Stimulated activated CD4-positive, alpha-beta T cell treated with anti-CD3 and anti-CD28 coated beads, TNF-alpha, amount 100 ng/mL, for 1 hour (primary cell): ENCODE measurements at regions not wholly inside any gene's neighbourhood (a gene's known extent, or its start where the extent isn't known, plus 50 kb on each side); places are given as distances from the start of the nearest gene placed in this dataset.

Source experiments
- DNase-seq, 3 donors: peaks; one replicate each; pipeline ENCODE4 v3.0.0-alpha.2; 2020; ENCODE audit warnings: low read depth in 3 of 3, low spot score in 1 of 3

- DNase-seq = no peak
Measured at GRCh38 chr1:36609241-36610027, 126.7 kb upstream of the CSF3R start.

- no peak for DNase-seq
Measured at GRCh38 chr1:36608272-36608671, 125.6 kb upstream of the CSF3R start.

- no peak for DNase-seq
Measured at GRCh38 chr1:36607263-36607651, 124.5 kb upstream of the CSF3R start.

GRCh38 chr1:36606641-36607262 lies 124.0 kb upstream of the CSF3R start:
- DNase-seq = no peak

GRCh38 chr1:36605942-36606640 lies 123.4 kb upstream of the CSF3R start:
- DNase-seq = no peak

GRCh38 chr1:36603461-36603860 lies 120.7 kb upstream of the CSF3R start:
- DNase-seq = no peak

GRCh38 chr1:36602184-36602583 lies 119.5 kb upstream of the CSF3R start:
- no peak for DNase-seq

GRCh38 chr1:36599828-36600227 lies 117.1 kb upstream of the CSF3R start:
- DNase-seq = no peak

GRCh38 chr1:36597514-36597913 lies 114.8 kb upstream of the CSF3R start:
- no peak for DNase-seq

- DNase-seq = no peak
Measured at GRCh38 chr1:36595921-36596320, 113.2 kb upstream of the CSF3R start.

- DNase-seq = no peak
Measured at GRCh38 chr1:36595349-36595748, 112.6 kb upstream of the CSF3R start.

GRCh38 chr1:36594023-36594422 lies 111.3 kb upstream of the CSF3R start:
- no peak for DNase-seq

- no peak for DNase-seq
Measured at GRCh38 chr1:36591278-36591677, 108.6 kb upstream of the CSF3R start.

- no peak for DNase-seq
Measured at GRCh38 chr1:36590771-36591170, 108.1 kb upstream of the CSF3R start.

- no peak for DNase-seq
Measured at GRCh38 chr1:36590264-36590663, 107.6 kb upstream of the CSF3R start.

GRCh38 chr1:36588972-36589371 lies 106.3 kb upstream of the CSF3R start:
- no peak for DNase-seq

GRCh38 chr1:36585569-36586548 lies 103.1 kb upstream of the CSF3R start:
- DNase-seq = no peak

- DNase-seq = no peak
Measured at GRCh38 chr1:36584874-36585453, 102.3 kb upstream of the CSF3R start.

- DNase-seq = no peak
Measured at GRCh38 chr1:36583980-36584782, 101.5 kb upstream of the CSF3R start.

GRCh38 chr1:36583080-36583479 lies 100.4 kb upstream of the CSF3R start:
- no peak for DNase-seq
